K562 (cell line): ENCODE measurements at regions not wholly inside any gene's neighbourhood (a gene's known extent, or its start where the extent isn't known, plus 50 kb on each side); places are given as distances from the start of the nearest gene placed in this dataset.

Experiments used
- ATAC-seq: fragments of 200-7000 bp; cut with Tn5 transposase; 3 replicates; pipeline ENCODE4 v1.9.1; 2020; ENCODE audit warnings: moderate library complexity
- BruUV-seq: library from RNA; stranded (reverse); fragments of 400-500 nt; replicated peaks from 2 replicates; lab custom pipeline; 2021; lab: Mats Ljungman, UMichigan
- CTCF ChIA-PET: fragments of 300-600 bp; formaldehyde crosslinking; extraction: SDS; loops from one replicate; lab custom pipeline; 2021; ENCODE audit warnings: low intra/inter-chr PET ratio; lab: Yijun Ruan, JAX
- POLR2A ChIA-PET: fragments of 300-600, 350-650 bp; sonication (Branson Sonifier 250); formaldehyde crosslinking; extraction: SDS; loops from one replicate; lab custom pipeline; 2021; ENCODE audit warnings: antibody characterized with exemption, inconsistent platforms; lab: Yijun Ruan, JAX
- DNase-seq, 4 experiments: peaks; one replicate each; pipeline versions ENCODE4 v3.0.0 to v3.0.0-alpha.2; 2011 to 2018; ENCODE audit warnings: low spot score in 3 of 4, mixed read lengths in 3 of 4; ENCODE audit errors: extremely low read depth in 1 of 4
- FAIRE-seq: peaks from 2 replicates; lab custom pipeline; 2011; peaks lifted over from hg19 to GRCh38; lab: Jason Lieb, UNC
- H2AFZ ChIP-seq: 2 replicates; pipeline ENCODE4 v1.6.0; 2011; ENCODE audit warnings: low read depth, low read length, control low read depth, inconsistent platforms
- H3K27ac ChIP-seq: fragments of 200-600 bp; 3 replicates; pipeline ENCODE4 v1.8.0; 2011; ENCODE audit warnings: low read depth, mild to moderate bottlenecking, control low read depth, inconsistent platforms, low read length, moderate library complexity, mixed read lengths; ENCODE audit errors: extremely low read depth
- H3K27me3 ChIP-seq, 2 experiments: fragments of 300-600 bp in 1 of 2; 2 replicates in 1 of 2; 3 replicates in 1 of 2; pipeline versions ENCODE4 v1.6.0 to v1.8.0; 2011; ENCODE audit warnings: inconsistent platforms in 2 of 2, low read length in 2 of 2, mild to moderate bottlenecking in 1 of 2, mixed read lengths in 1 of 2, moderate library complexity in 1 of 2; ENCODE audit not compliant: control insufficient read depth in 2 of 2, insufficient read depth in 2 of 2
- H3K36me3 ChIP-seq: fragments of 300-600 bp; 3 replicates; pipeline ENCODE4 v1.8.0; 2011; ENCODE audit warnings: mild to moderate bottlenecking, low read length, inconsistent platforms; ENCODE audit not compliant: control insufficient read depth, insufficient read depth
- H3K4me1 ChIP-seq, 2 experiments: fragments of 200-600 bp in 1 of 2; replicated peaks in 1 of 2; 2 replicates in 1 of 2; 3 replicates in 1 of 2; pipeline versions ENCODE4 v1.5.1 to v1.8.0; 2011; ENCODE audit warnings: inconsistent platforms in 2 of 2, low read length in 2 of 2, mild to moderate bottlenecking in 1 of 2, mixed read lengths in 1 of 2, moderate library complexity in 1 of 2; ENCODE audit not compliant: control insufficient read depth in 2 of 2, insufficient read depth in 2 of 2
- H3K4me2 ChIP-seq: 2 replicates; pipeline ENCODE4 v1.6.1; 2011; ENCODE audit warnings: low read length, control low read depth, inconsistent platforms, mixed read lengths; ENCODE audit not compliant: insufficient read depth
- H3K4me3 ChIP-seq: fragments of 200-600 bp; sonication (generic), shearing (Covaris generic); 2 replicates; pipeline ENCODE4 v1.5.1; 2016; ENCODE audit warnings: control low read depth, inconsistent platforms
- H3K79me2 ChIP-seq: fragments of 200-600 bp; 3 replicates; pipeline ENCODE4 v1.8.0; 2011; ENCODE audit warnings: low read length, inconsistent platforms; ENCODE audit not compliant: control insufficient read depth, insufficient read depth
- H3K9ac ChIP-seq, 2 experiments: 2 replicates each; pipeline versions ENCODE4 v1.6.0 to v1.6.1; 2011; ENCODE audit warnings: low read depth in 2 of 2, low read length in 2 of 2, control low read depth in 1 of 2, inconsistent platforms in 1 of 2, mild to moderate bottlenecking in 1 of 2, mixed read lengths in 1 of 2; ENCODE audit not compliant: insufficient read depth in 1 of 2
- H3K9me1 ChIP-seq: one replicate; pipeline ENCODE4 v1.6.0; 2011; ENCODE audit warnings: inconsistent platforms, mild to moderate bottlenecking, low read length, moderate library complexity; ENCODE audit not compliant: control insufficient read depth, insufficient read depth
- H3K9me3 ChIP-seq: replicated peaks from 2 replicates; pipeline ENCODE4 v1.5.1; 2011; ENCODE audit warnings: low read depth, low read length, inconsistent platforms; ENCODE audit not compliant: control insufficient read depth, insufficient read depth
- H4K20me1 ChIP-seq: replicated peaks from 2 replicates; pipeline ENCODE4 v1.6.1; 2011; ENCODE audit warnings: low read length, inconsistent platforms, mixed read lengths; ENCODE audit not compliant: control insufficient read depth, insufficient read depth
- C11orf30 ChIP-seq: fragments of 450-650 bp; IDR thresholded peaks from 2 replicates; pipeline ENCODE4 v1.6.1; 2016; ENCODE audit warnings: low read depth, mild to moderate bottlenecking
- CEBPG ChIP-seq, 3 experiments: fragments of 200-800 bp in 1 of 3; sonication (Bioruptor generic) in 1 of 3; sonication (generic) in 1 of 3; formaldehyde crosslinking in 1 of 3; IDR thresholded peaks in 2 of 3; conservative IDR thresholded peaks in 1 of 3; 2 replicates each; pipeline versions ENCODE4 v1.6.1 to v1.8.0; 2016 to 2022; ENCODE audit warnings: missing compliant biosample characterization in 2 of 3, missing genetic modification characterization in 2 of 3, mild to moderate bottlenecking in 1 of 3, missing genetic modification reagents in 1 of 3
- CHAMP1 ChIP-seq: fragments of 450-650 bp; IDR thresholded peaks from 2 replicates; pipeline ENCODE4 v1.6.1; 2016; ENCODE audit warnings: mild to moderate bottlenecking
- CXXC5 ChIP-seq: fragments of 250-450 bp; sonication (Bioruptor Pico); IDR thresholded peaks from 2 replicates; pipeline ENCODE4 v1.8.0; 2022; ENCODE audit warnings: inconsistent platforms, mild to moderate bottlenecking, moderate library complexity
- HDAC8 ChIP-seq: fragments of 450-650 bp; IDR thresholded peaks from 2 replicates; pipeline ENCODE4 v1.6.1; 2016; ENCODE audit warnings: mild to moderate bottlenecking, missing genetic modification characterization, moderate library complexity, missing compliant biosample characterization
- IFI16 ChIP-seq: fragments of 250-450 bp; sonication (Bioruptor Pico); IDR thresholded peaks from 2 replicates; pipeline ENCODE4 v2.1.2; 2022; ENCODE audit warnings: mild to moderate bottlenecking, inconsistent platforms
- IRF1 ChIP-seq: sonication (generic); formaldehyde crosslinking; IDR thresholded peaks from 2 replicates; pipeline ENCODE4 v1.8.0; 2022; ENCODE audit warnings: missing genetic modification reagents, mild to moderate bottlenecking, borderline replicate concordance
- NBN ChIP-seq: fragments of 450-650 bp; IDR thresholded peaks from 2 replicates; pipeline ENCODE4 v1.6.1; 2016; ENCODE audit warnings: low read depth, mild to moderate bottlenecking
- NCOA6 ChIP-seq: fragments of 450-650 bp; IDR thresholded peaks from 2 replicates; pipeline ENCODE4 v1.6.1; 2017; ENCODE audit warnings: mild to moderate bottlenecking
- NFE2L1 ChIP-seq: fragments of 450-650 bp; IDR thresholded peaks from 2 replicates; pipeline ENCODE4 v1.6.1; 2016; ENCODE audit warnings: missing genetic modification characterization, low read depth, mild to moderate bottlenecking, missing compliant biosample characterization, moderate library complexity, borderline replicate concordance
- PHF8 ChIP-seq: fragments of 200-600 bp; sonication (generic); IDR thresholded peaks from 2 replicates; pipeline ENCODE4 v1.6.1; 2012; ENCODE audit warnings: mixed run types, mild to moderate bottlenecking, inconsistent platforms, low read length, moderate library complexity, borderline replicate concordance
- THAP7 ChIP-seq: fragments of 250-450 bp; sonication (Bioruptor Pico); IDR thresholded peaks from 2 replicates; pipeline ENCODE4 v1.5.0; 2021
- ZBTB12 ChIP-seq: fragments of 250-450 bp; sonication (Bioruptor Pico); IDR thresholded peaks from 2 replicates; pipeline ENCODE4 v1.4.0; 2020
- ZBTB33 ChIP-seq: sonication (generic); formaldehyde crosslinking; IDR thresholded peaks from 2 replicates; pipeline ENCODE4 v1.8.1; 2023; ENCODE audit warnings: mild to moderate bottlenecking, missing genetic modification reagents
- ZNF778 ChIP-seq: fragments of 450-650 bp; formaldehyde crosslinking; IDR thresholded peaks from 2 replicates; pipeline ENCODE4 v1.4.0; 2020; ENCODE audit warnings: mild to moderate bottlenecking, moderate library complexity
- WGBS: fragments of 100-300 bp; shearing (Covaris generic); methylation state at CpG from one replicate; pipeline ENCODE4 v1.1.6; 2016; ENCODE audit warnings: low coverage, mixed read lengths; ENCODE audit not compliant: insufficient coverage; ENCODE audit errors: missing lambda C conversion rate; 5-methylcytosine and 5-hydroxymethylcytosine counted together
- in situ Hi-C: fragments of 300-500 bp; cut with MboI; formaldehyde crosslinking; loops from 4 replicates; pipeline ENCODE4 v1.15.0; 2018; ENCODE audit warnings: inconsistent platforms, mixed read lengths
- intact Hi-C: fragments of 100-400 bp; cut with micrococcal nuclease; formaldehyde crosslinking; loops from 2 replicates; pipeline ENCODE4 v1.14.2; 2022

- TF ChIP-seq ZBTB33 = no peak
- TF ChIP-seq CHAMP1 = no peak
Measured at GRCh38 chr14:81991998-81992397, 458.3 kb upstream of the SEL1L start (continued).

- in situ Hi-C loops = no loop called here
- 0% methylated on average over 3 of the region's 3 CpGs for WGBS
- no peaks in the 10 kb centered on the region for H3K36me3 ChIP-seq
- no peak for TF ChIP-seq PHF8
- no peak for TF ChIP-seq ZNF778
- TF ChIP-seq HDAC8 (tag) = no peak
- TF ChIP-seq NFE2L1 (tag) = no peak
- no peak for TF ChIP-seq NCOA6
- TF ChIP-seq CEBPG (CRISPR knock-in tag; IDR thresholded peaks at IDR 0.05) = no peak
- TF ChIP-seq CEBPG (tag; conservative IDR thresholded peaks at IDR 0.05 in 1 of 2, IDR thresholded peaks at IDR 0.05 in 1 of 2) = no peak
- TF ChIP-seq C11orf30 = no peak
- no peak for TF ChIP-seq IFI16 (CRISPR knock-in tag)
- no peak for TF ChIP-seq IRF1 (CRISPR knock-in tag)
- no peak for TF ChIP-seq THAP7 (CRISPR knock-in tag)
- TF ChIP-seq ZBTB12 (CRISPR knock-in tag) = no peak
- TF ChIP-seq CXXC5 = no peak
- no peak for TF ChIP-seq NBN
Measured at GRCh38 chr14:81993432-81993831, 459.8 kb upstream of the SEL1L start.

More at GRCh38 chr14:81993432-81993831, 459.8 kb upstream of the SEL1L start:
- Histone ChIP-seq H3K27ac (no peak overlapping the region), H2AFZ (no peak overlapping the region), H3K4me1 (no peaks in the 10 kb centered on the region), H4K20me1 (no peaks in the 10 kb centered on the region), H3K27me3 (no peaks in the 10 kb centered on the region), H3K4me2 (no peak overlapping the region), H3K9ac (no peak overlapping the region), H3K79me2 (no peaks in the 10 kb centered on the region), H3K4me3 (no peak overlapping the region), H3K9me1 (no peaks in the 10 kb centered on the region), H3K9me3 (no peaks in the 10 kb centered on the region)
- intact Hi-C loops = no loop called here
- POLR2A ChIA-PET = no interaction called here
- no peak for DNase-seq
- no peak for FAIRE-seq
- CTCF ChIA-PET = no interaction called here
- BruUV-seq = no TSS peak
- ATAC-seq = no peak
